Ascending aorta (tissue), 2 donors: ENCODE measurements at regions not wholly inside any gene's neighbourhood (a gene's known extent, or its start where the extent isn't known, plus 50 kb on each side); places are given as distances from the start of the nearest gene placed in this dataset.

Source experiments
- DNase-seq, 2 donors: peaks; one replicate each; pipeline ENCODE4 v3.0.0-alpha.2; 2019; ENCODE audit warnings: low spot score in 2 of 2
- H3K27ac ChIP-seq, 2 donors: fragments of 200-600 bp; sonication (generic); one replicate each; pipeline ENCODE4 v1.5.1; 2016 to 2017; ENCODE audit warnings: mild to moderate bottlenecking in 1 of 2
- H3K27me3 ChIP-seq: fragments of 200-600 bp; sonication (generic); one replicate; pipeline ENCODE4 v1.5.1; 2017
- H3K36me3 ChIP-seq, 2 donors: fragments of 200-600 bp; sonication (generic); one replicate each; pipeline ENCODE4 v1.5.1; 2016
- H3K4me1 ChIP-seq, 2 donors: fragments of 200-600 bp; sonication (generic); one replicate each; pipeline ENCODE4 v1.5.1; 2016 to 2017; ENCODE audit warnings: mild to moderate bottlenecking in 1 of 2
- H3K4me3 ChIP-seq, 2 donors: fragments of 200-600 bp; sonication (generic); one replicate each; pipeline ENCODE4 v1.5.1; 2016 to 2017; ENCODE audit warnings: mild to moderate bottlenecking in 1 of 2
- H3K9me3 ChIP-seq, 2 donors: fragments of 200-600 bp; sonication (generic); one replicate each; pipeline ENCODE4 v1.5.1; 2016
- CTCF ChIP-seq, 3 experiments: fragments of 200-600 bp in 2 of 3; fragments of 450-650 bp in 1 of 3; sonication (generic) in 2 of 3; IDR thresholded peaks; one replicate each; pipeline ENCODE4 v1.5.1; 2016 to 2019; ENCODE audit warnings: antibody characterized with exemption in 3 of 3, mild to moderate bottlenecking in 1 of 3, moderate library complexity in 1 of 3
- intact Hi-C: fragments of 100-400 bp; cut with DNase I; formaldehyde crosslinking; loops from one replicate; pipeline ENCODE4 v1.15.1; 2023

- DNase-seq, result no peak
- Histone ChIP-seq H3K27ac (no peak overlapping the region), H3K4me3 (no peak overlapping the region), H3K9me3 (no peaks in the 10 kb centered on the region), H3K27me3 (no peaks in the 10 kb centered on the region), H3K36me3 (no peaks in the 10 kb centered on the region), H3K4me1 (no peaks in the 10 kb centered on the region)
- no peak for TF ChIP-seq CTCF (IDR thresholded peaks at IDR 0.05)
- intact Hi-C loops, result no loop called here
These were observed 328.3 kb downstream of the SOCS6 start for GRCh38 chr18:70617020-70617763.

GRCh38 chr18:70600225-70600925, 311.5 kb downstream of the SOCS6 start:
- DNase-seq, result no peak
- intact Hi-C loops, result no loop called here

GRCh38 chr18:70598406-70598805, 309.6 kb downstream of the SOCS6 start:
- Histone ChIP-seq H3K9me3 (no peaks in the 10 kb centered on the region), H3K36me3 (no peaks in the 10 kb centered on the region), H3K27me3 (no peaks in the 10 kb centered on the region), H3K27ac (no peak overlapping the region), H3K4me3 (no peak overlapping the region), H3K4me1 (no peaks in the 10 kb centered on the region)
- no peak for TF ChIP-seq CTCF (IDR thresholded peaks at IDR 0.05)
- no peak for DNase-seq
- intact Hi-C loops, result no loop called here

More at GRCh38 chr18:70600225-70600925, 311.5 kb downstream of the SOCS6 start:
- Histone ChIP-seq H3K27me3 (no peaks in the 10 kb centered on the region), H3K9me3 (no peaks in the 10 kb centered on the region), H3K4me3 (no peak overlapping the region), H3K36me3 (no peaks in the 10 kb centered on the region), H3K27ac (no peak overlapping the region), H3K4me1 (no peaks in the 10 kb centered on the region)
- no peak for TF ChIP-seq CTCF (IDR thresholded peaks at IDR 0.05)

GRCh38 chr18:70582981-70583380, 294.1 kb downstream of the SOCS6 start:
- Histone ChIP-seq H3K9me3 (peaks cover 5 to 11% of the 10 kb centered on the region in 2 donors), H3K27ac (no peak overlapping the region), H3K27me3 (no peaks in the 10 kb centered on the region), H3K4me1 (no peaks in the 10 kb centered on the region), H3K4me3 (no peak overlapping the region), H3K36me3 (no peaks in the 10 kb centered on the region)
- intact Hi-C loops, result no loop called here
- no peak for TF ChIP-seq CTCF (IDR thresholded peaks at IDR 0.05)
- DNase-seq, result no peak

- Histone ChIP-seq H3K4me1 (no peaks in the 10 kb centered on the region), H3K4me3 (no peak overlapping the region), H3K9me3 (peaks cover 0 to 5% of the 10 kb centered on the region in 2 donors), H3K36me3 (no peaks in the 10 kb centered on the region), H3K27ac (no peak overlapping the region), H3K27me3 (no peaks in the 10 kb centered on the region)
- intact Hi-C loops, result no loop called here
- TF ChIP-seq CTCF (IDR thresholded peaks at IDR 0.05), result no peak
- DNase-seq, result no peak
These were observed 289.6 kb downstream of the SOCS6 start for GRCh38 chr18:70578480-70578879.
